GM12878 (cell line): ENCODE measurements at regions not wholly inside any gene's neighbourhood (a gene's known extent, or its start where the extent isn't known, plus 50 kb on each side); places are given as distances from the start of the nearest gene placed in this dataset.

Experiments used
- RCOR1 ChIP-seq: conservative IDR thresholded peaks from 2 replicates; pipeline ENCODE4 v1.6.1; 2012; ENCODE audit warnings: low read depth, low read length, improper control_type of control experiment
- TF ChIP-seq, protein P1 (sequence below): IDR thresholded peaks from 2 replicates; pipeline ENCODE4 v1.6.1; 2012; ENCODE audit warnings: low read depth, low read length, improper control_type of control experiment

DNA sequence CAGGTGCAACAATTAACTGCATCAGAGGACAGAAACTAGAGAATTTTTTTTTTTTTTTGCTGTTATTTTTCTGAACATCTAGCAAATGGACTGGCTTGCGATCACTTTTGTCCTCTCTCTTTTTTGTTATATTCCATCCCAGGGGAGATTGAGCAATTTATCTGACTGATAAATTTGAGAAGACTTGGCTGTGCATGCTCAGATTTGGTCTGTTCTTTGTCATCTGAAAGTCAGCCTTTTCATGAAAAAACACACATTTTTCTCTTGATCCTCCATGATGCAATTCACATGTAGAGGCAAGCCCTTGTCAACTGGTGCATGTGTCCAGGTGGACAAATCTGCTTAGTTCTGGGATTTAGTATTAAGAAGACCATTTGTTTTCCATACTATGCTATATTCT lies 309.3 kb downstream of the LRRC3B start:
- TF ChIP-seq, protein P1, sequence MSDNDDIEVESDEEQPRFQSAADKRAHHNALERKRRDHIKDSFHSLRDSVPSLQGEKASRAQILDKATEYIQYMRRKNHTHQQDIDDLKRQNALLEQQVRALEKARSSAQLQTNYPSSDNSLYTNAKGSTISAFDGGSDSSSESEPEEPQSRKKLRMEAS = no peak
- TF ChIP-seq RCOR1 = no peak
